Right lobe of liver (tissue), 4 donors: ENCODE measurements at regions not wholly inside any gene's neighbourhood (a gene's known extent, or its start where the extent isn't known, plus 50 kb on each side); places are given as distances from the start of the nearest gene placed in this dataset.

Experiments used
- CTCF ChIP-seq, 4 donors: fragments of 200-600 bp in 3 of 4; fragments of 450-650 bp in 1 of 4; IDR thresholded peaks; one replicate each; pipeline versions ENCODE4 v1.5.1 to v1.8.0; 2016 to 2022; ENCODE audit warnings: antibody characterized with exemption in 4 of 4, mild to moderate bottlenecking in 2 of 4
- POLR2A ChIP-seq: fragments of 450-650 bp; IDR thresholded peaks from one replicate; pipeline ENCODE4 v1.6.1; 2017; ENCODE audit warnings: antibody characterized with exemption, mild to moderate bottlenecking
- donor health status: DM: no; HTN: no; CAD: no.
- donor health status: DM: no; HTN: no; CAD: no.
- donor health status: DM: no; HTN: yes; CAD: no.

GRCh38 chr4:26020083-26020668 is 106.2 kb downstream of the SMIM20 start:
- TF ChIP-seq CTCF (IDR thresholded peaks at IDR 0.05) (no peak), POLR2A (no peak)
